ENCODE measurements at regions not wholly inside any gene's neighbourhood (a gene's known extent, or its start where the extent isn't known, plus 50 kb on each side); places are given as distances from the start of the nearest gene placed in this dataset.

- DNase-seq (ENCODE audit: low read depth, low spot score) = no peak
Measured at GRCh38 chr14:53550776-53551175, 397.7 kb upstream of the DDHD1 start.

GRCh38 chr14:53549956-53550355, 396.8 kb upstream of the DDHD1 start:
- DNase-seq (ENCODE audit: low read depth, low spot score) = no peak

- DNase-seq (ENCODE audit: low read depth, low spot score) = no peak
Measured at GRCh38 chr14:53547593-53547992, 394.5 kb upstream of the DDHD1 start.

- DNase-seq (ENCODE audit: low read depth, low spot score) = no peak
Measured at GRCh38 chr14:53545217-53545616, 392.1 kb upstream of the DDHD1 start.

- no peak for DNase-seq (ENCODE audit: low read depth, low spot score)
Measured at GRCh38 chr14:53542732-53543131, 389.6 kb upstream of the DDHD1 start.

GRCh38 chr14:53541411-53541810, 388.3 kb upstream of the DDHD1 start:
- DNase-seq (ENCODE audit: low read depth, low spot score) = no peak

GRCh38 chr14:53539489-53540126, 386.5 kb upstream of the DDHD1 start:
- peak; percentile 30 for DNase-seq (ENCODE audit: low read depth, low spot score)

GRCh38 chr14:53538316-53538881, 385.3 kb upstream of the DDHD1 start:
- no peak for DNase-seq (ENCODE audit: low read depth, low spot score)

- no peak for DNase-seq (ENCODE audit: low read depth, low spot score)
Measured at GRCh38 chr14:53537422-53538315, 384.5 kb upstream of the DDHD1 start.

- DNase-seq (ENCODE audit: low read depth, low spot score) = no peak
Measured at GRCh38 chr14:53536446-53536845, 383.3 kb upstream of the DDHD1 start.

GRCh38 chr14:53534841-53535240, 381.7 kb upstream of the DDHD1 start:
- DNase-seq (ENCODE audit: low read depth, low spot score) = no peak

GRCh38 chr14:53533384-53533970, 380.4 kb upstream of the DDHD1 start:
- no peak for DNase-seq (ENCODE audit: low read depth, low spot score)

GRCh38 chr14:53532853-53533252, 379.7 kb upstream of the DDHD1 start:
- DNase-seq (ENCODE audit: low read depth, low spot score) = no peak

- DNase-seq (ENCODE audit: low read depth, low spot score) = no peak
Measured at GRCh38 chr14:53531730-53532129, 378.6 kb upstream of the DDHD1 start.

- DNase-seq (ENCODE audit: low read depth, low spot score) = no peak
Measured at GRCh38 chr14:53531156-53531555, 378.0 kb upstream of the DDHD1 start.

GRCh38 chr14:53529519-53529918, 376.4 kb upstream of the DDHD1 start:
- no peak for DNase-seq (ENCODE audit: low read depth, low spot score)

GRCh38 chr14:53528185-53528671, 375.1 kb upstream of the DDHD1 start:
- DNase-seq (ENCODE audit: low read depth, low spot score) = no peak

GRCh38 chr14:53526200-53526599, 373.1 kb upstream of the DDHD1 start:
- no peak for DNase-seq (ENCODE audit: low read depth, low spot score)

GRCh38 chr14:53525608-53526007, 372.5 kb upstream of the DDHD1 start:
- DNase-seq (ENCODE audit: low read depth, low spot score) = no peak

- no peak for DNase-seq (ENCODE audit: low read depth, low spot score)
Measured at GRCh38 chr14:53524391-53524790, 371.3 kb upstream of the DDHD1 start.

GRCh38 chr14:53523226-53523625, 370.1 kb upstream of the DDHD1 start:
- no peak for DNase-seq (ENCODE audit: low read depth, low spot score)
